Caki2 (cell line): ENCODE measurements at regions not wholly inside any gene's neighbourhood (a gene's known extent, or its start where the extent isn't known, plus 50 kb on each side); places are given as distances from the start of the nearest gene placed in this dataset.

Experiments
- DNase-seq: peaks from one replicate; pipeline ENCODE4 v3.0.0-alpha.2; 2015; ENCODE audit warnings: low read depth
- in situ Hi-C: cut with HindIII; loops from 2 replicates; pipeline ENCODE4 v1.10.0; 2016; ENCODE audit warnings: low sequenced_read_pairs, low pct_unique_long_range_greater_than_20kb, mixed read lengths

- no peak for DNase-seq
- in situ Hi-C loops, result no loop called here
These were observed 372.8 kb upstream of the MYT1L start for GRCh38 chr2:2703762-2704427.

DNA sequence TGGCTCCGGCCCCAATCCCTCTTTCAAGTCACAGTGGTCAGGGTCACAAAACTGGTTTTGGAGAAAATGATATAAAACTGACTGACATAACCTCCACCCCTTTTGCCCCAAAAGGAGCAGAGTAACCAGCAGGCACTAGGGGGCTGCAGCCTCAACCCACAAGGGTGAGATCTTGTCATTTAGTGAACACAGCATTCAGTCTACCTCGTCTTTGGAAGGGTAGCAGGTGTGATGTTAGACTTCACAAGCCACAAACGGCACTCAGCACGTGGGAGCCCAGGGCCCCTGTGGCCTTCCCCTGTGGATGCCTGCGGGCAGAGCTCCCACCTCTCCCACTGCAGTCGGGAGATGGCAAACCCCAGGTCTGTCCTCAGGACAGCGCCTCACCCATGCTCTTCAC, 372.1 kb upstream of the MYT1L start:
- DNase-seq, result no peak
- in situ Hi-C loops, result no loop called here

DNA sequence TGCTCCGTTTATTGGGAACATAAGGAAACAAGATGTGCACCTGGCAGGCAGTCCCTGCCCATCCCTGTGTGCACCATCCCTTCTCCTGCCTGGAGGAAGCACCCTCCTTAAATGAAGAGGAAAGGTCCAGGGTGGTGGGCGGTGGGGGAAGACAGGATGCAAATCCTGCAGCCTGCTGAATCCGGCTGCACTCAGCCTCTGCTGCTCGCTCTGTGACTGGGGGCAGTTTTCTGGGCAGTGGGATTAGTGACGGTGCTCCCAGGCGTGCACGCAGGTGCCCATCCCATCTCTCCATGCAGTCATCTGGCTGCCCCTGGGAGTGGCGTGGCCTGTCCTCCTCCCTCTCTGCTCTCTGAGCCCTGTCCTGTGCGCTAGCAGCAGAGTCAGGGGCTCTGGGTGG, 371.3 kb upstream of the MYT1L start:
- in situ Hi-C loops, result no loop called here
- DNase-seq, result no peak

- in situ Hi-C loops, result no loop called here
- no peak for DNase-seq
These were observed 370.7 kb upstream of the MYT1L start for GRCh38 chr2:2701813-2702212.

GRCh38 chr2:2701176-2701781, 370.2 kb upstream of the MYT1L start:
- in situ Hi-C loops, result no loop called here
- no peak for DNase-seq

DNA sequence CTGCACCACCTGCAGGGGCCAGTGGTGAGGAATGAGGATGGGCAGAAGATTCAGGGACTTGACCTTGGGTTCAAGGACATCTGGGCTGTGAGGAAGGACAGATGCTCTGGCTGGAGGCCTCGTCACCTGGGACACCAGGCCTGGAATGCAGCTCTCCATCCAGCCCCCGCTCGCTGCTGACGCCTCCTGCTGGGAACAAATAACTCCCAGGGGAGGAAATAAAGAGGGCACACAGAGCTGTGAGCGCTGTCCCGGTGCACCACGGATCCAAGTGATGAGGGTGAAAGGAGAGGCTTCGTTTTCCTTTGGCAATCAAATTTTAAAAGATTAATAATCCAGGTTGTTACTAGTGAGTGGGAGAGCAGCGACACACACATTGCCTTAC, 368.0 kb upstream of the MYT1L start:
- DNase-seq, result no peak
- in situ Hi-C loops, result no loop called here

- in situ Hi-C loops, result no loop called here
- peak; percentile 22 for DNase-seq
These were observed 367.4 kb upstream of the MYT1L start for GRCh38 chr2:2698182-2699120.

DNA sequence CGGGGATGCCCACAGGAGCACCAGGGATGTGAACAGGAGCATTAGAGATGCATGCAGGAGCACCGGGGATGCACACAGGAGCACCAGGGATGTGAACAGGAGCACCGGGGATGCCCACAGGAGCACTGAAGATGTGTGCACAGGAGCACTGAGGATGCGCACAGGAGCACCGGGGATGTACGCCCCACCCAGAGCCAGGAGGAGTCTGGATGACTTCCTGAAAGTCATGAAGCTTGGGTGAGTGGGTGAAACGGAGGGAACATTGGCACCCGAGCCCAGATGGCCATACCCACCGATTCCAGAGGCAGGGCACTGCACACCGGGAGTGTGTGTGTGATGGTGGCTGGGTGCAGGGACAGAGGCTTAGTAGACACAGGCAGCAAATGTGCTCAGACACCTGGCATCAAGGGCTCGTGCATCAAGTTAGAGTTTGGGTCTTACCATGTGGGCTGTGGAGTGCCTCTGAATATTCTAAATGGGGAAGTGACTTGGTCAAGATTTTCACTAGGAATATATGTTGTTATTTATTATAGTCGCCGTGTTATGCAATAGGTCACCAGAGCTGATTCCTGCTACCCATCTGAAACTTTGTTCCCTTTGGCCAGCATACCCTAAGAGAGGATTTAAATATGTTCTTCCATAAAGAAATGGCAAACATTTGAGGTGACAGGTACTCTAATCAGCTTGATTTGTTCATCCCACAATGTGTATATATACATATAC, 365.8 kb upstream of the MYT1L start:
- in situ Hi-C loops, result no loop called here
- DNase-seq, result no peak

- no peak for DNase-seq
- in situ Hi-C loops, result no loop called here
These were observed 365.2 kb upstream of the MYT1L start for GRCh38 chr2:2696325-2696724.

DNA sequence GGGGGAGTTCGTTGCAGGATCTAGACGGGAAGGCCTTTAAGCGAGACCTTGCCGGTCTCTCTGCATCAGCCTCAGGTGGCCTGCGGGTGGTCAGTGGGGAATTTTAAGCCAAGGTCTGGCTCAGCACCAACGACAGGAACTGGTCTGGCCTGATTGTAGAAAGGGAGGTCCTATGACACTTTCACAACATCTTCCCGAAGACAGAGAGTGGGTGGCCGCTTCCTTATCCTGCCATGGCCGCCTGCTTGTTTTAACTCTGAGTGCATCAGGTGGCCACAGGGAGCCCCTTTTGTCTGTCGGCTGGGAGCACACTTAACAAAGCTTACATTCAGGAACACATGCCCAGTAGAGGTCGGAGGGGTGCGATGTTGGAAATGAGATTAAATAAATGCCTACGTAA, 363.7 kb upstream of the MYT1L start:
- in situ Hi-C loops, result no loop called here
- no peak for DNase-seq

DNA sequence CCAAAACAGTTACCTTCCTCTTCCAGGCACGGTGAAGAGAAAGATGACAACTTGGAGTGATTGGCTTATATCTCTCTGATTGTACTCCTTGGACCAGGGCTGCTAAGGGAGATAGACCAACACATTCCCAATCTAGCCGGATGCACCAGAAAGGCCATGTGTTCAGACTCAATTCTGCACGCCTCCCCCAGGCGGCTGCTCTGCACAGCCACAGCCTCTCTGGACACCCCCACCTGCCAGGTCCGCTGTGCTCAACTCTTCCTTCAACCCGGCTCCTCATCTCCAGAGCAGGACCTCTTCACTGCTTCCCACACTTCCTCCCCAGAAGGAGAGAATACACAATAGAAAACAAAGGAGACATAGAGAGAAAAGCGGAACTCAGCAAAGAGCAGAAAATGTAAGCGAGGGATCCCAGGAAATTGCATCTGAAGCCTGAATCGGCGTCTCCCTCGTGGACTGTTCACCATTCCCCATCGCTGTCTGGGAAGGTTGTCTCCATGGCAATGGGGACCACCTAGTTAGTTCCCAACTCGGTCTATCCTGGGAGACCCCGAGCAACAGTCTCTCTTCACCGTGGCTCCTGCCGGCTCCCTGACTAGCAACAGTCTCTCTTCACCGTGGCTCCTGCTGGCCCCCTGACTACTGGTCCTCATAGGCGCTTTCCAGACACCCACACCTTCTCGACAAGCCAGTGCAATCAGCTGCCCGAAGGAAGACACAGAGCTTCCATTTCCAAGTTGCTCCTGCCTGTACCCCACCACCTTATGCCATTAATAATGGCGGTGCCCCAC, 361.7 kb upstream of the MYT1L start:
- DNase-seq, result no peak
- in situ Hi-C loops, result no loop called here

DNA sequence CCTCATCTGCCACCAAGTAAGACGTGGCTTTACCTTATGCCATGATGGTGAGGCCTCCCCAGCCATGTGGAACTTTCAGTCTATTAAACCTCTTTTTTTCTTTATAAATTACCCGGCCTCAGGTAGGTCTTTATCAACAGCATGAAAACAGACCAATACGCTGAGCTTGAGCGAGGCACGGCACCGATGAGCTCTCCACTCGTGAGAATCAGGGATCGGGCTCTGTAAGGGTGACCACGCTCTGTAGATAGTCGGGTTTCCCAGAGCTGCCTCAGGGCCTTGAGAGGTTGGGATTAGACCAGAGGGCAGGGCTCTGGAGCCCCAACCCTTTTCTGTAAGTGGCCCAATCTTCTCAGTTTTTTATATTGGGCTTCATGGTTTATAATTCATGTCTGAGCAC, 360.3 kb upstream of the MYT1L start:
- DNase-seq, result no peak
- in situ Hi-C loops, result no loop called here

DNA sequence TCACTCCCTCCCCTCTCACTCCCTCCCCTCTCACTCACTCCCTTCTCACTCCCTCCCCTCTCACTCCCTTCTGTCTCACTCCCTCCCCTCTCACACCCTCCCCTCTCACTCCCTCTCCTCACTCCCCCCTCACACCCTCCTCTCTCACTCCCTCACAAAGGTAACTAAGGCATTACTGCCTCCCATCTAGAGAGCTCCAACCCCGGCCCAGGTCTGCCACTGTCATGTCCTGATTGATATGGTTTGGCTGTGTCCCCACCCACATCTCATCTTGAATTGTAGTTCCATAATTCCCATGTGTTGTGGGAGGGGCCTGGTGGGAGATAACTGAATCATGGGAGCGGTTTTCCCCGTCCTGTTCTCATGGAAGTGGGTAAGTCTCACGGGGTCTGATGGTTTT, 359.9 kb upstream of the MYT1L start:
- in situ Hi-C loops, result no loop called here
- no peak for DNase-seq

DNA sequence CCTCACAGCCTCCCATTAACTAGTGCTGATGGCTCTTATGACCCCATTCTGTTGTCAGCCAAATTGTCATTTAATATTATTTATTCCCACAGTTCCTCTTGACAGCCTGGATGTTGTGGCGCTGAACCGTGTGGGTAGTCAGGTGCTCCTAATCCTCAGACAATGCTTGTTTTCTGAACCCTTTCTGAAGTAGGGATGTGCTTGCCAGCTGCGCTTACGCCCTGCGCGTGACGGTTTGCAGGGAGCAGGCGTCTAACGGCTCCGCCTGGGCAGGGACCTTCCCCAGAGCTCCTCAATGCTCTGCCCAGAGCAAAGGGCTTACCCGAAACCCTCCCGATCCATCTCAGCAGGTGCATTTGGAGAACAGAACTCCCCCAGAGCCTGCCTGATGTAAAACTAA, 358.2 kb upstream of the MYT1L start:
- no peak for DNase-seq
- in situ Hi-C loops, result no loop called here

DNA sequence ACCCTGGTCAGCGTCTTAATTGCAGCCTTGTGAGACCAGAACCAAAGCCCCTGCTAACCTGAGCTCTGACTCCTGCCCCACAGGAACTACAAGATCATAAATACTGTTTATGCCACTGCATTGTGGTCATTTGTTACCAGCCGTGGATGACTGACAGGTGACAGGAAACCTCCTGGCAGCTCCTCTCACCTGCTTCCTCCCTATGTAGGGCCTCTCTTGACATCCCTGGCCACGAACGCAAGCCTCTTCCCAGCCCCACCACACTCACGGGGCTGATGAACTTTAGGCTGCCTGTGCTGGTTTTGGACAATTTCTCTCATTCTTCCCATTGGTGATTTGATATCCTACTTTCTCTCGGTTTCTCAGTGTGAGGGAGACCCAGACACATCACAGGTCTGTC, 357.2 kb upstream of the MYT1L start:
- in situ Hi-C loops, result no loop called here

GRCh38 chr2:2687745-2688144, 356.7 kb upstream of the MYT1L start:
- DNase-seq, result no peak
- in situ Hi-C loops, result no loop called here

More for the DNA sequence above, 357.2 kb upstream of the MYT1L start:
- DNase-seq, result no peak

DNA sequence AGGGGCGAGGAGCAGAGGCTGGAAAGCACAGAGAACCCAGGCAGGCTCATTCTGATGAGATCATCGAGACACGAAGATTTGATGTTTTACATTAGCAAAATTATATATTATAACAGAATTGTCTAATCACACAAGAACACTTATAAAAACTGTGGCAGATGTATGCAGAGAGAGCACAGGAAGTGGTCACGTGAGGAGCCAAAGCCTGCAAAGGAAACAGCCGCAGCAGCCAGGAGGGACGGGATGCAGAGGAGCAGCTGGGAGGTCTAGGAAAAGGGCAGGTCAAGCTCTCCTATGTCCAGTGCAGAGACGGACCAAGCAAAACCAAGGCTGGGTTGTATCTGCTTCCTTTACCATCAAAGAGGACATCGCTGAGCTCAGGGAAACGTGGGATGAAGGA, 355.1 kb upstream of the MYT1L start:
- no peak for DNase-seq
- in situ Hi-C loops, result no loop called here

- DNase-seq, result no peak
- in situ Hi-C loops, result no loop called here
These were observed 352.6 kb upstream of the MYT1L start for GRCh38 chr2:2683606-2684224.
